ENCODE measurements at regions not wholly inside any gene's neighbourhood (a gene's known extent, or its start where the extent isn't known, plus 50 kb on each side); places are given as distances from the start of the nearest gene placed in this dataset.

DNA sequence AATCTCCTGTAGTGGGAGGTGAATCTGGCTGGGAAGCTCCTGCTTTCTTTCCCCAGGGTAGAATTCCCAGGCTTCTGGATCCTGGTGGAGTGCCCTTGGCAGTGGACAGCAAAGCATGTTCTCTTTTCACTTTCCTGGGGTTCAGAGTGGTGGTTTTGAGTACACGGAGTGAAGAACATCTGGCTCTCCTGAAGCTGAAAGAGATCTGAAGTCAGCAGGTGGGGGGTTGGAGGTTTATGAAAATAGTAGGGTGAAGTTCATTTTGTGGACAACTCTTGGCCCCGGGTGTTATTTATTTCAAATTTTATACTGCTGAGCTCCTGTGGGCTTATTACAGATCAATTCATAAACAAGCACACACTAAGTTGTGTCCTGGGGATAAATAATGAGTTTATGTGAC lies 497.3 kb downstream of the KLF5 start:
- in situ Hi-C loops (cut with MboI; ENCODE audit: low sequenced_read_pairs) (no loop called here), intact Hi-C loops (cut with micrococcal nuclease) (no loop called here), dilution Hi-C loops (cut with HindIII; ENCODE audit: low sequenced_read_pairs, unreplicated experiment) (no loop called here)
- Histone ChIP-seq H3K27me3 (ENCODE audit: control insufficient read depth, insufficient read depth, low read length) (peaks cover 7% of the 10 kb centered on the region), H2AK5ac (ENCODE audit: low read depth, low read length) (no peak overlapping the region), H3K4me3 (ENCODE audit: insufficient read depth, low read depth, low read length) (no peak overlapping the region), H3K9me3 (ENCODE audit: control insufficient read depth, insufficient read depth, low read length) (no peaks in the 10 kb centered on the region), H3K56ac (ENCODE audit: extremely low read depth, insufficient read depth, low read length) (no peak overlapping the region), H3K79me1 (ENCODE audit: low read depth in 1 of 2, low read length in 2 of 2) (no peaks in the 10 kb centered on the region), H3K9ac (ENCODE audit: low read depth, low read length) (no peak overlapping the region), H4K5ac (ENCODE audit: low read depth, low read length) (no peak overlapping the region), H3K4ac (ENCODE audit: low read depth, low read length) (no peak overlapping the region), H3K9me1 (ENCODE audit: insufficient read depth, low read length) (no peaks in the 10 kb centered on the region), H4K8ac (ENCODE audit: low read depth in 2 of 2, low read length in 2 of 2) (no peak overlapping the region), H2AK9ac (replicated peaks; ENCODE audit: low read depth, low read length, poor library complexity) (no peak overlapping the region), H2AFZ (replicated peaks; ENCODE audit: low read length, poor library complexity) (no peak overlapping the region), H4K91ac (ENCODE audit: insufficient read depth, low read depth, low read length) (no peak overlapping the region), H2BK20ac (ENCODE audit: low read depth, low read length) (no peak overlapping the region), H3K23ac (ENCODE audit: low read depth, low read length) (no peak overlapping the region), H4K20me1 (ENCODE audit: insufficient read depth, low read length) (no peaks in the 10 kb centered on the region), H3K18ac (ENCODE audit: low read depth, low read length) (no peak overlapping the region), H3K27ac (ENCODE audit: insufficient read depth, low read length) (no peak overlapping the region), H3K4me2 (ENCODE audit: low read depth, low read length) (no peak overlapping the region), H3K4me1 (ENCODE audit: control insufficient read depth, insufficient read depth, low read length) (no peaks in the 10 kb centered on the region), H2BK5ac (ENCODE audit: low read depth, low read length, poor library complexity, severe bottlenecking) (no peak overlapping the region), H3K36me3 (ENCODE audit: control insufficient read depth, insufficient read depth, low read length) (no peaks in the 10 kb centered on the region), H3K14ac (replicated peaks; ENCODE audit: low read depth, low read length) (no peak overlapping the region), H2BK120ac (ENCODE audit: low read depth, low read length) (no peak overlapping the region), H2BK15ac (ENCODE audit: low read depth, low read length) (no peak overlapping the region)
- TF ChIP-seq, protein P1, sequence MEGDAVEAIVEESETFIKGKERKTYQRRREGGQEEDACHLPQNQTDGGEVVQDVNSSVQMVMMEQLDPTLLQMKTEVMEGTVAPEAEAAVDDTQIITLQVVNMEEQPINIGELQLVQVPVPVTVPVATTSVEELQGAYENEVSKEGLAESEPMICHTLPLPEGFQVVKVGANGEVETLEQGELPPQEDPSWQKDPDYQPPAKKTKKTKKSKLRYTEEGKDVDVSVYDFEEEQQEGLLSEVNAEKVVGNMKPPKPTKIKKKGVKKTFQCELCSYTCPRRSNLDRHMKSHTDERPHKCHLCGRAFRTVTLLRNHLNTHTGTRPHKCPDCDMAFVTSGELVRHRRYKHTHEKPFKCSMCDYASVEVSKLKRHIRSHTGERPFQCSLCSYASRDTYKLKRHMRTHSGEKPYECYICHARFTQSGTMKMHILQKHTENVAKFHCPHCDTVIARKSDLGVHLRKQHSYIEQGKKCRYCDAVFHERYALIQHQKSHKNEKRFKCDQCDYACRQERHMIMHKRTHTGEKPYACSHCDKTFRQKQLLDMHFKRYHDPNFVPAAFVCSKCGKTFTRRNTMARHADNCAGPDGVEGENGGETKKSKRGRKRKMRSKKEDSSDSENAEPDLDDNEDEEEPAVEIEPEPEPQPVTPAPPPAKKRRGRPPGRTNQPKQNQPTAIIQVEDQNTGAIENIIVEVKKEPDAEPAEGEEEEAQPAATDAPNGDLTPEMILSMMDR (conservative IDR thresholded peaks at IDR 0.05; ENCODE audit: low read depth, low read length), result no peak
- TF ChIP-seq RFX5 (IDR thresholded peaks at IDR 0.05; ENCODE audit: low read depth, low read length) (no peak), RAD21 (IDR thresholded peaks at IDR 0.05; ENCODE audit: low read length) (no peak), SMC3 (IDR thresholded peaks at IDR 0.05; ENCODE audit: low read depth, low read length) (no peak)
- ATAC-seq (ENCODE audit: low read depth), result no peak
- no TSS peak for BruUV-seq (replicated peaks)
- no peak for DNase-seq
- ChIA-PET CTCF (interaction anchor here (0.5 kb wide), 1 partner anchor 468 kb away, joined by 3 read pairs; no protein-coding TSS in a partner anchor), POLR2A (ENCODE audit: unreplicated experiment) (no interaction called here)
- no CpG with 5 or more reads among the region's 2 CpGs for WGBS, 2 experiments (ENCODE audit: extremely low coverage in 2 of 2, insufficient read length in 1 of 2)
